ENCODE measurements at regions not wholly inside any gene's neighbourhood (a gene's known extent, or its start where the extent isn't known, plus 50 kb on each side); places are given as distances from the start of the nearest gene placed in this dataset.

DNA sequence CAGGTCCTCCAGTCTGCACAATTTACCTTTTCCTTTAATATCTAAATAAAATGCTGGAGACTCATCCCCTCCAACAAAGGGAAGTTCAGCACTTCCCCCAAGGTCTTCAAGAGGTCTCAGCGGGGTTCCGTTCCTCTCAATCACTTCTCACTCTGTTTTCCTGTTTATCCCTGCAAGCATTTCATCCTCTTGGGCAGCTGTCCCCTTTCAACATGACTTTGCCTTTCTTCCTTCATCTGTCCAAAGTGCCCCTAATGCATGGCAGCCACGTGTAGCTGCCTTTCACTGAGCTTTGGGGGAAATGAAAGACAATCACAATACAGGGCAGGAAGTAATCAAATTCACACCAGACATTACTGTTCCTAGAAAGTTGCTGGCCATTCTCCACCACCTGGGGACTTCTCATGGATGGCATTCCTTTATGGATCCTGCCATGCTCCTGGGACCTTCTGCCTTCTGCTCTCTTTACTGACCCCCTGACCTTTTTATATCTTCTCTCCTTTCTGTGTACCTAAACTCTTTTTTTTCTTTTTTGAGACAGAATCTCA is 79.7 kb upstream of the USP9X start:
- RAD21 ChIA-PET (ENCODE audit: unreplicated experiment) = no interaction called here
- FAIRE-seq (no peak), ATAC-seq (no peak), DNase-seq (ENCODE audit: low read depth, low spot score) (no peak)
- H3K9ac ChIP-seq (ENCODE audit: control insufficient read depth, insufficient read depth, low read length) = no peak overlapping the region
- in situ Hi-C loops (cut with MboI) = no loop called here
- peaks cover 0 to 1% of the 10 kb centered on the region in 2 experiments; a peak in 1 of 4 replicates for H3K27me3 ChIP-seq (replicated peaks in 1 of 2; ENCODE audit: control insufficient read depth in 2 of 2, insufficient read depth in 2 of 2, low read length in 1 of 2)
- H3K4me3 ChIP-seq = no peak overlapping the region
- H2AFZ ChIP-seq (ENCODE audit: control insufficient read depth, low read depth, low read length) = no peak overlapping the region
- no peaks in the 10 kb centered on the region for H4K20me1 ChIP-seq (ENCODE audit: control insufficient read depth, insufficient read depth)
- intact Hi-C loops (cut with micrococcal nuclease; ENCODE audit: unreplicated experiment) = no loop called here
- no peaks in the 10 kb centered on the region for H3K9me3 ChIP-seq (replicated peaks; ENCODE audit: control insufficient read depth, insufficient read depth, low read length)
- H3K27ac ChIP-seq (ENCODE audit: control insufficient read depth, insufficient read depth) = no peak overlapping the region
- no peaks in the 10 kb centered on the region for H3K4me1 ChIP-seq (ENCODE audit: control insufficient read depth, insufficient read depth, low read length)
- no peaks in the 10 kb centered on the region for H3K79me2 ChIP-seq (ENCODE audit: control insufficient read depth, insufficient read depth, low read length)
- H3K4me2 ChIP-seq (ENCODE audit: control insufficient read depth, insufficient read depth) = no peak overlapping the region
- WGBS (ENCODE audit: insufficient coverage, insufficient replicate concordance, low lambda C conversion rate, missing lambda C conversion rate) = 13% methylated on average over 3 of the region's 3 CpGs
- POLR2A ChIA-PET = no interaction called here
- H3K36me3 ChIP-seq (ENCODE audit: control insufficient read depth in 2 of 2, insufficient read depth in 2 of 2, low read length in 1 of 2) = no peaks in the 10 kb centered on the region
- SMC1A ChIA-PET (ENCODE audit: uncharacterized antibody, unreplicated experiment) = no interaction called here
- CTCF ChIA-PET = no interaction called here
- no TSS peak for BruUV-seq (replicated peaks)
- no peak for TF ChIP-seq SP1 (IDR thresholded peaks at IDR 0.05; ENCODE audit: low read depth, low read length)
- TF ChIP-seq MYC (IDR thresholded peaks at IDR 0.05; ENCODE audit: insufficient read depth, insufficient read length, insufficient replicate concordance, low read length, severe bottlenecking) = no peak
- TF ChIP-seq SMARCA5 (IDR thresholded peaks at IDR 0.05) = no peak
- TF ChIP-seq RAD51 (IDR thresholded peaks at IDR 0.05) = no peak
- no peak for TF ChIP-seq RBBP5 (conservative IDR thresholded peaks at IDR 0.05)
- no peak for TF ChIP-seq IKZF2 (IDR thresholded peaks at IDR 0.05)
- TF ChIP-seq, protein P1, sequence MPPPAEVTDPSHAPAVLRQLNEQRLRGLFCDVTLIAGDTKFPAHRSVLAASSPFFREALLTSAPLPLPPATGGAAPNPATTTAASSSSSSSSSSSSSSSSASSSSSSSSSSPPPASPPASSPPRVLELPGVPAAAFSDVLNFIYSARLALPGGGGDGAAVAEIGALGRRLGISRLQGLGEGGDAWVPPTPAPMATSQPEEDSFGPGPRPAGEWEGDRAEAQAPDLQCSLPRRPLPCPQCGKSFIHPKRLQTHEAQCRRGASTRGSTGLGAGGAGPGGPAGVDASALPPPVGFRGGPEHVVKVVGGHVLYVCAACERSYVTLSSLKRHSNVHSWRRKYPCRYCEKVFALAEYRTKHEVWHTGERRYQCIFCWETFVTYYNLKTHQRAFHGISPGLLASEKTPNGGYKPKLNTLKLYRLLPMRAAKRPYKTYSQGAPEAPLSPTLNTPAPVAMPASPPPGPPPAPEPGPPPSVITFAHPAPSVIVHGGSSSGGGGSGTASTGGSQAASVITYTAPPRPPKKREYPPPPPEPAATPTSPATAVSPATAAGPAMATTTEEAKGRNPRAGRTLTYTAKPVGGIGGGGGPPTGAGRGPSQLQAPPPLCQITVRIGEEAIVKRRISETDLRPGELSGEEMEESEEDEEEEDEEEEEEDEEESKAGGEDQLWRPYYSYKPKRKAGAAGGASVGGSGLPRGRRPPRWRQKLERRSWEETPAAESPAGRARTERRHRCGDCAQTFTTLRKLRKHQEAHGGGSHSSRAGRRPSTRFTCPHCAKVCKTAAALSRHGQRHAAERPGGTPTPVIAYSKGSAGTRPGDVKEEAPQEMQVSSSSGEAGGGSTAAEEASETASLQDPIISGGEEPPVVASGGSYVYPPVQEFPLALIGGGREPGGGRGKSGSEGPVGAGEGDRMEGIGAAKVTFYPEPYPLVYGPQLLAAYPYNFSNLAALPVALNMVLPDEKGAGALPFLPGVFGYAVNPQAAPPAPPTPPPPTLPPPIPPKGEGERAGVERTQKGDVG (CRISPR knock-in tag; IDR thresholded peaks at IDR 0.05) = no peak
- TF ChIP-seq RFX5 (IDR thresholded peaks at IDR 0.05; ENCODE audit: low read depth, low read length) = no peak
- no peak for TF ChIP-seq EP300 (IDR thresholded peaks at IDR 0.05; ENCODE audit: borderline replicate concordance in 1 of 2, control insufficient read depth in 1 of 2, low read depth in 2 of 2, low read length in 2 of 2)
- no peak for TF ChIP-seq SREBF1 (IDR thresholded peaks at IDR 0.05; ENCODE audit: low read length)
- TF ChIP-seq, protein P2, sequence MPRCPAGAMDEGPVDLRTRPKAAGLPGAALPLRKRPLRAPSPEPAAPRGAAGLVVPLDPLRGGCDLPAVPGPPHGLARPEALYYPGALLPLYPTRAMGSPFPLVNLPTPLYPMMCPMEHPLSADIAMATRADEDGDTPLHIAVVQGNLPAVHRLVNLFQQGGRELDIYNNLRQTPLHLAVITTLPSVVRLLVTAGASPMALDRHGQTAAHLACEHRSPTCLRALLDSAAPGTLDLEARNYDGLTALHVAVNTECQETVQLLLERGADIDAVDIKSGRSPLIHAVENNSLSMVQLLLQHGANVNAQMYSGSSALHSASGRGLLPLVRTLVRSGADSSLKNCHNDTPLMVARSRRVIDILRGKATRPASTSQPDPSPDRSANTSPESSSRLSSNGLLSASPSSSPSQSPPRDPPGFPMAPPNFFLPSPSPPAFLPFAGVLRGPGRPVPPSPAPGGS (IDR thresholded peaks at IDR 0.05; ENCODE audit: borderline replicate concordance, insufficient read depth, low read depth, low read length, poor library complexity, severe bottlenecking) = no peak
- no peak for TF ChIP-seq NBN (IDR thresholded peaks at IDR 0.05)
- TF ChIP-seq, protein P3, sequence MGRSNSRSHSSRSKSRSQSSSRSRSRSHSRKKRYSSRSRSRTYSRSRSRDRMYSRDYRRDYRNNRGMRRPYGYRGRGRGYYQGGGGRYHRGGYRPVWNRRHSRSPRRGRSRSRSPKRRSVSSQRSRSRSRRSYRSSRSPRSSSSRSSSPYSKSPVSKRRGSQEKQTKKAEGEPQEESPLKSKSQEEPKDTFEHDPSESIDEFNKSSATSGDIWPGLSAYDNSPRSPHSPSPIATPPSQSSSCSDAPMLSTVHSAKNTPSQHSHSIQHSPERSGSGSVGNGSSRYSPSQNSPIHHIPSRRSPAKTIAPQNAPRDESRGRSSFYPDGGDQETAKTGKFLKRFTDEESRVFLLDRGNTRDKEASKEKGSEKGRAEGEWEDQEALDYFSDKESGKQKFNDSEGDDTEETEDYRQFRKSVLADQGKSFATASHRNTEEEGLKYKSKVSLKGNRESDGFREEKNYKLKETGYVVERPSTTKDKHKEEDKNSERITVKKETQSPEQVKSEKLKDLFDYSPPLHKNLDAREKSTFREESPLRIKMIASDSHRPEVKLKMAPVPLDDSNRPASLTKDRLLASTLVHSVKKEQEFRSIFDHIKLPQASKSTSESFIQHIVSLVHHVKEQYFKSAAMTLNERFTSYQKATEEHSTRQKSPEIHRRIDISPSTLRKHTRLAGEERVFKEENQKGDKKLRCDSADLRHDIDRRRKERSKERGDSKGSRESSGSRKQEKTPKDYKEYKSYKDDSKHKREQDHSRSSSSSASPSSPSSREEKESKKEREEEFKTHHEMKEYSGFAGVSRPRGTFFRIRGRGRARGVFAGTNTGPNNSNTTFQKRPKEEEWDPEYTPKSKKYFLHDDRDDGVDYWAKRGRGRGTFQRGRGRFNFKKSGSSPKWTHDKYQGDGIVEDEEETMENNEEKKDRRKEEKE (IDR thresholded peaks at IDR 0.05) = no peak
- TF ChIP-seq, protein P4, sequence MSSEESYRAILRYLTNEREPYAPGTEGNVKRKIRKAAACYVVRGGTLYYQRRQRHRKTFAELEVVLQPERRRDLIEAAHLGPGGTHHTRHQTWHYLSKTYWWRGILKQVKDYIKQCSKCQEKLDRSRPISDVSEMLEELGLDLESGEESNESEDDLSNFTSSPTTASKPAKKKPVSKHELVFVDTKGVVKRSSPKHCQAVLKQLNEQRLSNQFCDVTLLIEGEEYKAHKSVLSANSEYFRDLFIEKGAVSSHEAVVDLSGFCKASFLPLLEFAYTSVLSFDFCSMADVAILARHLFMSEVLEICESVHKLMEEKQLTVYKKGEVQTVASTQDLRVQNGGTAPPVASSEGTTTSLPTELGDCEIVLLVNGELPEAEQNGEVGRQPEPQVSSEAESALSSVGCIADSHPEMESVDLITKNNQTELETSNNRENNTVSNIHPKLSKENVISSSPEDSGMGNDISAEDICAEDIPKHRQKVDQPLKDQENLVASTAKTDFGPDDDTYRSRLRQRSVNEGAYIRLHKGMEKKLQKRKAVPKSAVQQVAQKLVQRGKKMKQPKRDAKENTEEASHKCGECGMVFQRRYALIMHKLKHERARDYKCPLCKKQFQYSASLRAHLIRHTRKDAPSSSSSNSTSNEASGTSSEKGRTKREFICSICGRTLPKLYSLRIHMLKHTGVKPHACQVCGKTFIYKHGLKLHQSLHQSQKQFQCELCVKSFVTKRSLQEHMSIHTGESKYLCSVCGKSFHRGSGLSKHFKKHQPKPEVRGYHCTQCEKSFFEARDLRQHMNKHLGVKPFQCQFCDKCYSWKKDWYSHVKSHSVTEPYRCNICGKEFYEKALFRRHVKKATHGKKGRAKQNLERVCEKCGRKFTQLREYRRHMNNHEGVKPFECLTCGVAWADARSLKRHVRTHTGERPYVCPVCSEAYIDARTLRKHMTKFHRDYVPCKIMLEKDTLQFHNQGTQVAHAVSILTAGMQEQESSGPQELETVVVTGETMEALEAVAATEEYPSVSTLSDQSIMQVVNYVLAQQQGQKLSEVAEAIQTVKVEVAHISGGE (CRISPR knock-in tag; IDR thresholded peaks at IDR 0.05) = no peak
